ENCODE measurements at regions not wholly inside any gene's neighbourhood (a gene's known extent, or its start where the extent isn't known, plus 50 kb on each side); places are given as distances from the start of the nearest gene placed in this dataset.

- no peak for DNase-seq
These were observed 493.5 kb upstream of the PRKX start for GRCh38 chrX:4206941-4207340.

GRCh38 chrX:4197971-4198370, 484.5 kb upstream of the PRKX start:
- DNase-seq = no peak

GRCh38 chrX:4193500-4194155, 480.2 kb upstream of the PRKX start:
- DNase-seq = no peak

GRCh38 chrX:4186331-4186730, 472.9 kb upstream of the PRKX start:
- DNase-seq = no peak

- no peak for DNase-seq
These were observed 471.6 kb upstream of the PRKX start for GRCh38 chrX:4185086-4185485.

DNA sequence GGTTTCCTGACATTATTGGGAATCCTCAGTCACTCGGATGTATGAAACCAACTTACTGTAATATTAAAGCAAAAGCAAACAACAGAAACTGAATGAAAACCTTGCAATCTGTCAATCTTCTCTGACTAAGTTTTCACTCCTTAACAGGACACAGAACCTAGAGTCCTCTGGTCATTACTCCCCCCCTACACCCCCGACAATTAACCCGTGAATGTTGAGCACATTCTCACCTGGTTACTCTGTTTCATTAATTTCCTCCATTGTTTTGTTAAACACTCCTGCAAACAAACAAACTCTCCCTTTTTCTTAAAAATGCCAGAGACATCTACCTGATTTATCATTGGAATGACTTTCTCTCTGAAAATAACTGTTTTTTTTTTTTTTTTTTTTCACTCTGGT, 469.0 kb upstream of the PRKX start:
- DNase-seq = no peak

- no peak for DNase-seq
These were observed 468.4 kb upstream of the PRKX start for GRCh38 chrX:4181782-4182407.

DNA sequence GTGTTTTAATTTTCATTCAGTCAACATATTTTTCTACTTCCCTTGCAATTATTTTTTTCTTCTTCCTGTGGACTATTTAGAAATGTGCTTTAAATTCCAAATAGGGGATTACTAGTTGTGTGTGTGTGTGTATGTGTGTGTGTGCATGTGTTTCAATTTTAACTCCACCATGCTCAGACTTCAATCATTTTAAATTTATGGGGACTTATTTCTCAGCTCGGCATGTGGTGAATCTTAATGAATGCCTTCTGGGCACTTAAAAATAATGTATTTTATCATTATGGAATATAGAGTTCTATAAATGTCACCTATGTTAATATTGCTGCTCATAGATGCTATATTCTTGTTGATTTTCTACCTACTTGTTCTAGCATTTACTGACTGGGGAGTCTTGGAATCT, 465.6 kb upstream of the PRKX start:
- DNase-seq = no peak

- no peak for DNase-seq
These were observed 461.8 kb upstream of the PRKX start for GRCh38 chrX:4175221-4175620.

- DNase-seq = no peak
These were observed 460.3 kb upstream of the PRKX start for GRCh38 chrX:4173743-4174142.

GRCh38 chrX:4151798-4152197, 438.3 kb upstream of the PRKX start:
- DNase-seq = no peak

GRCh38 chrX:4150259-4150658, 436.8 kb upstream of the PRKX start:
- no peak for DNase-seq

GRCh38 chrX:4129626-4130025, 416.2 kb upstream of the PRKX start:
- no peak for DNase-seq

DNA sequence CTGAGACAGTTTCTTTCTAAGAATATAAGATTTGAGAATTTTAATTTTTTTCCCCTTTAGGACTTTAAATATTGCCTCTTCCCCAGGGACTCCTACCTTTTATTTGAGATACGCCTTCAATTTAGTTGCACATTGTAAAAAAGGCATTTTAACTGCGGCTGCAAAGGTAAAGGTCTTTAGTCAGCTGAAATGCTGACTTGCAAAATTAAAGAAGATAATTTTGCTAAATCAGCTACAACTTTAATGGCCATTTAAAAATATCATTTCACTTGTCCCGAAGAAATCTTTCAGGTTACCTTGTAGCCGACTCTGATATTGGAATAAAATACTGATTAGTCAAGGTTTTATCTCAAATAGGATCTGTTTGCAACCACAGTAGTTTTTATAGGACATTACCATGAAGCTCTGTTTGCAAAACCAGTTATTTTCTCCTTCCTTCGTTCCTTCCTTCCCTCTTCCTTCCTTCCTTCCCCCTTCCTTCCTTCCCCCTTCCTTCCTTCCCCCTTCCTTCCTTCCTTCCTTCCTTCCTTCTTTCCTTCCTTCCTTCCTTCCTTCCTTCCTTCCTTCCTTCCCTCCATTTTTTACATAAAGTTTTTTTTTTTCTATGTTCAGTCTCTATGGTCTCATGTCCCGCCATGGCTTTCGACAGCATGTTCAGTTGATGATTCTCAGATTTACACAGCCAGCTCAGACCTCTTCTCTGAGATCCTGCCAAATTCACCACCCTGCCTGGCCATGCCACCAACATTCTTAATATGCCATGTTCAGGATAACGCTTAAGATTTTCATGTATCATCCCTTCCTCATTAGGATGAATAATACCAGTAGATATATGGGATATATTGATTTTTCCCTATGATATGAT, 405.4 kb upstream of the PRKX start:
- no peak for DNase-seq

GRCh38 chrX:4110964-4111363, 397.5 kb upstream of the PRKX start:
- DNase-seq = no peak

GRCh38 chrX:4094926-4095325, 381.5 kb upstream of the PRKX start:
- DNase-seq = no peak

DNA sequence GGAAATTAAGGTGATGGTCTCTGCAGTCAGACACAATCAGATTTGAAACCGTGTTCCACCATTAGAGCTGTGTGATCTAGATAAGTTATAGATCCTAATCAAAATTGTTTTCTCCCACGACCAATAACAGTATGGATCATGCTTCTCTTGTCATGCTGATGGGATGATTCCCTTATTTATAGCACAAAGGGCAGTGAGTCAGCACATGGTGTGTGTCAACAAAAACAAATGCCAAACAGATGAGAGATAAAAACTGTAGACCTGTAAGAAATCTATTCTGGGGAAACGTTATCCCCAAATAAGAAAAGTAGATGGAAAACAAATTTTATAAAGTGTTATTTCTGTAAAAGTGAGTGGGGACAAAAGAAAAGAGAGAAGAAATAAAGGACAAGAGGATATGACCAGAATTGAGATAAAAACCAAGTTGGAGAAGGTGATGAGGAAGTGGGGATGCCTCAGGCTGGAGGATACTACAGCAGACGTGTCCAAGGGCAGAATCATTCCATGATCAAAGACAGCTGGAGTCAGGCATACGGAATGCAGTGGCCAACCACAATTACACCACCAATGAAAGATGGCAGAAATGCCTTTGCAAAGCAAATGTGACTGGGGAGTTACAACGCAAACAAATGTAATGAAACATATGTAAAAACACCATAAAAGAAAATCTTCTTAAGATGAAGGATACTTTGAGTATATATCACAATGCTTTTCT, 377.8 kb upstream of the PRKX start:
- no peak for DNase-seq

DNA sequence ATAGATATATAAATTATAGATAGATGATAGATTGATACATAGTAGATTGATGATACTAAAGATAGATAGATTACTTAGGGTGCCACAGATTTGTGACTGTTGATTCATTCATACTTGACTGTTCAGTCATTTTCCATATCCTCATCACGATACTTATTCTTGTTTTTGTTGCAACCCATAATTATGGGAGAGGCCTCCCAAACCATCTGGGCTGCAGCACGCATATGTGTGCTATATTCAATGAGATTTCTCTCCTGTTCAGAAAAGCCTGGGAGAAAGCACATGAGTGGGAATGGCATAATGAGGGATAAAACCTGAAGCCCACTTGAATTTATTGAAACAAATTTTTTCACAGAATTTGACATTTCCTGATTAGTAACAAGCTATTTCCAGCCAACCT, 346.4 kb upstream of the PRKX start:
- DNase-seq = no peak

- DNase-seq = peak; percentile 57
These were observed 330.5 kb upstream of the PRKX start for GRCh38 chrX:4043951-4044350.

DNA sequence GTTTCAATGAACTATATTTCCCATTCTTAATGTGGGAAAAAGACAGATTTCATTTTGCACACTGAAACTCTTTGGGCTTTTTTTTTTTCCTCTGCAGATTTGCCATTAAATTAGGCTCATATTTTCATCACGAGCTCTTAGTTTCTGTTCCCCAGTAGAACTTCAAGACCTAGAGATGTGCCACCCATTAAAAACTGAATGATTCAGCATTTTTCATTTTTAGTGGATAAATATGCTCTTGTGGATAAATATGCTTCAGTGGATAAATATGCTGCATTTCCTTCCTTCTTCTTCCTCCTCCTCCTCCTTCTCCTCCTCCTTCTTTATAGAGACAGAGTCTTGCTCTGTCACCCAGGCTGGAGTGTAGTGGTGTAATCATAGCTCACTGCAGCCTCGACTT, 322.4 kb upstream of the PRKX start:
- no peak for DNase-seq

GRCh38 chrX:4028151-4028550, 314.7 kb upstream of the PRKX start:
- no peak for DNase-seq

DNA sequence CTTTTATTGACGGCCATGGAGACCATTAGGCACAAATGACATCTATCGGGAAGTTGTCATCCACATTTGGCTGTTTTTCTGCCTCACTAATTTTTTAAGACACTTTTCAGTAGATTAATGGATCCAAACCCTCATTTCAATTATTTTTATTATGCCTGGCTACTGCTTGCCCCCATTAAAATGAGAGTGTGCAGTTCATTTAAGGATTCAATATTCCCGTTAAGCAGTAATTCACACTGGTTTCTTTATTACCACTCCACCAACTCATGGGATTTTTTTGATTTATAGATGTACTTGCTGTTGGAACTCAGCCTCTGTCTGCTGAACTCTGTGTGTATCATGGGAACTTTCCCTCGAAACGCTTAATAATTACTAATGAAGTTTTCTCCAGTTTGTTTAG, 291.8 kb upstream of the PRKX start:
- DNase-seq = no peak

DNA sequence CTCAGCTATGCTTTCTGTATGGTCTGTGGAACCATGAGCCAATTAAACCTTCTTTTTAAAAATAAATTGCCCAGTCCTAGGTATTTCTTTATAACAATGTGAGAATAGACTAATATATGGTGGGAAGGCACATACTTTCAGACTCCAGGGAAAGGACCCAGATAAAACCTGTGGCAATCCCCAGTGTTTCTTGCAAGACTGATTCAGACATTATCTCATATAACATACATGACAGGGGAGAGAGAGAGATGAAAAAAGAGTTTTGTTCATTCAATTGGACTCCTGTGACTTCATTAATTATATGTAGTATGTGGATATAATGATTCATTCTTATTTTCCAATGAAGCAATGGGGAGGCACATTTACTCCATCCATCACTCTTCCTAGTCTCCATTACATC, 291.4 kb upstream of the PRKX start:
- no peak for DNase-seq

DNA sequence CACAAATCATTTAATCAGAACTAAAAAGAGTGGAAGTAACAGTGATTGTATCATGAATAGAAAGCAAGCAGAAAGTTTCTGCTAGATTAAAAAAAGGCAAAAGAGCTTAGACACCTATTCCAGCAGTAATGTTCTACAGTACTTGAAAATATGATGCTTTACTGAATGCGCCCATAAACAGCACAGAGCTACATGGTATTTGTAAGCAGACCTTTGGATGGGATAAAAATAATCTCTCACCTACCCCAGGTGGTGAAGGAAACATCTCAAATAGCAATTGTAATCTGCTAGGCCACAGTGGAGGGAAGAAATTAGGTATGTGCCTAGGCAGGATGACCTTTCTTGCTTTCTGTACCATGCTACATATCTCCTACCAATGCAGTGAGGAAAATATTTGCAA, 280.9 kb upstream of the PRKX start:
- no peak for DNase-seq
